ENCODE measurements at regions not wholly inside any gene's neighbourhood (a gene's known extent, or its start where the extent isn't known, plus 50 kb on each side); places are given as distances from the start of the nearest gene placed in this dataset.

GRCh38 chr3:175989161-175989560 lies 1130.0 kb downstream of the NAALADL2 start:
- no peak for TF ChIP-seq CTCF (IDR thresholded peaks at IDR 0.05)
- no peak for TF ChIP-seq POLR2A (IDR thresholded peaks at IDR 0.05)
- TF ChIP-seq EP300 (IDR thresholded peaks at IDR 0.05): no peak
- no peak for TF ChIP-seq POLR2AphosphoS5 (IDR thresholded peaks at IDR 0.05)
- no peak for ATAC-seq
- Histone ChIP-seq H3K4me1 (no peaks in the 10 kb centered on the region), H3K36me3 (no peaks in the 10 kb centered on the region), H3K27me3 (no peaks in the 10 kb centered on the region), H3K9me3 (peaks cover 0 to 22% (median 0%) of the 10 kb centered on the region in 3 donors), H3K27ac (no peak overlapping the region), H3K4me3 (no peak overlapping the region)
- no CpG with 5 or more reads among the region's 2 CpGs for WGBS, 2 donors (ENCODE audit: low coverage in 1 of 2)

GRCh38 chr3:175988401-175988800 lies 1129.3 kb downstream of the NAALADL2 start:
- 86% methylated on average over 1 of the region's 1 CpG; no CpG with 5 or more reads in 1 of the 2 donors for WGBS, 2 donors (ENCODE audit: low coverage in 1 of 2)

GRCh38 chr3:175985781-175986180 lies 1126.6 kb downstream of the NAALADL2 start:
- ATAC-seq: no peak
- no peaks in the 10 kb centered on the region for H3K4me1 ChIP-seq
- 47 to 60% methylated on average over 1 of the region's 1 CpG for WGBS, 2 donors (ENCODE audit: low coverage in 1 of 2)
- TF ChIP-seq CTCF (IDR thresholded peaks at IDR 0.05) (no peak), POLR2AphosphoS5 (IDR thresholded peaks at IDR 0.05) (no peak), POLR2A (IDR thresholded peaks at IDR 0.05) (no peak), EP300 (IDR thresholded peaks at IDR 0.05) (no peak)
- no peak overlapping the region for H3K27ac ChIP-seq
- H3K36me3 ChIP-seq: no peaks in the 10 kb centered on the region
- H3K4me3 ChIP-seq: no peak overlapping the region
- peaks cover 0 to 22% (median 0%) of the 10 kb centered on the region in 3 donors for H3K9me3 ChIP-seq
- H3K27me3 ChIP-seq: no peaks in the 10 kb centered on the region

More at GRCh38 chr3:175988401-175988800, 1129.3 kb downstream of the NAALADL2 start:
- Histone ChIP-seq H3K9me3 (peaks cover 0 to 22% (median 0%) of the 10 kb centered on the region in 3 donors), H3K36me3 (no peaks in the 10 kb centered on the region), H3K4me3 (no peak overlapping the region), H3K27ac (no peak overlapping the region), H3K27me3 (no peaks in the 10 kb centered on the region), H3K4me1 (no peaks in the 10 kb centered on the region)
- ATAC-seq: no peak
- no peak for TF ChIP-seq POLR2A (IDR thresholded peaks at IDR 0.05)
- no peak for TF ChIP-seq EP300 (IDR thresholded peaks at IDR 0.05)
- TF ChIP-seq POLR2AphosphoS5 (IDR thresholded peaks at IDR 0.05): no peak
- no peak for TF ChIP-seq CTCF (IDR thresholded peaks at IDR 0.05)

GRCh38 chr3:175983379-175983778 lies 1124.2 kb downstream of the NAALADL2 start:
- TF ChIP-seq EP300 (IDR thresholded peaks at IDR 0.05) (no peak), POLR2A (IDR thresholded peaks at IDR 0.05) (no peak), POLR2AphosphoS5 (IDR thresholded peaks at IDR 0.05) (no peak), CTCF (IDR thresholded peaks at IDR 0.05) (no peak)
- no peak for ATAC-seq
- Histone ChIP-seq H3K4me1 (no peaks in the 10 kb centered on the region), H3K9me3 (peaks cover 0 to 17% (median 0%) of the 10 kb centered on the region in 3 donors), H3K27me3 (no peaks in the 10 kb centered on the region), H3K27ac (no peak overlapping the region), H3K36me3 (no peaks in the 10 kb centered on the region), H3K4me3 (no peak overlapping the region)
- 0 to 86% methylated on average over 1 of the region's 1 CpG for WGBS, 2 donors (ENCODE audit: low coverage in 1 of 2)

GRCh38 chr3:175980486-175981090 lies 1121.5 kb downstream of the NAALADL2 start:
- H3K9me3 ChIP-seq: no peaks in the 10 kb centered on the region
- 21 to 55% methylated on average over 2 of the region's 2 CpGs for WGBS, 2 donors (ENCODE audit: low coverage in 1 of 2)
- no peak overlapping the region for H3K27ac ChIP-seq
- TF ChIP-seq POLR2AphosphoS5 (IDR thresholded peaks at IDR 0.05): no peak
- TF ChIP-seq EP300 (IDR thresholded peaks at IDR 0.05): no peak
- no peak for TF ChIP-seq CTCF (IDR thresholded peaks at IDR 0.05)
- no peak for TF ChIP-seq POLR2A (IDR thresholded peaks at IDR 0.05)
- no peak for ATAC-seq
- no peaks in the 10 kb centered on the region for H3K27me3 ChIP-seq
- no peak overlapping the region for H3K4me3 ChIP-seq
- no peaks in the 10 kb centered on the region for H3K4me1 ChIP-seq
- H3K36me3 ChIP-seq: no peaks in the 10 kb centered on the region

Data from gastroesophageal sphincter (tissue), 4 donors.